HG02938 (cell line): ENCODE measurements at regions not wholly inside any gene's neighbourhood (a gene's known extent, or its start where the extent isn't known, plus 50 kb on each side); places are given as distances from the start of the nearest gene placed in this dataset.
"Not testable (repeated sequence)": the region's sequence is repeated elsewhere in the genome, so short reads cannot be mapped to it uniquely, and the experiment has no call there.

Experiments used
- ATAC-seq: cut with Tn5 transposase; IDR thresholded peaks from one replicate; pipeline ENCODE4 v1.9.1; 2021; ENCODE audit warnings: mild to moderate bottlenecking, moderate library complexity; ENCODE audit not compliant: unreplicated experiment

DNA sequence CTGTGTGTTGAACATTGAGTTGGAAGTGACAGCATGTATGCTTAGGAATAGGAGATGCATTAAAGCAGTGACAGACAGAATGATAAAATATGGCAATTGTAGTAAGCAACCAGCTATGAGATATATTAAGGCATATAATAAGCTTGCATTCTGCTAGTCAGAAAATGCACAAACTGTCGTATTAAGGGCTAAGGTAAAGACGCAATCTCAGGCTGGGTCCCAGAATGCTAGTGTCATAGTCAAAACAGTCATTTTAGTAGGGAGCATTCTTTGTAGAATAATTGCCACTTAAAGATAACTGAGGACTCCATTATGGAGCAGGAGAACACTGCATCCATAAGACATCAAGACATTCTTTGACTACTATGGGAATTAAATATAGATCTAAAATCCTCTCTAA is 1369.7 kb upstream of the C9orf72 start:
- ATAC-seq = no peak

GRCh38 chr9:28946648-28947047 is 1373.4 kb upstream of the C9orf72 start:
- no peak for ATAC-seq

- ATAC-seq = no peak
Observed at GRCh38 chr9:28951945-28952344, 1378.7 kb upstream of the C9orf72 start.

DNA sequence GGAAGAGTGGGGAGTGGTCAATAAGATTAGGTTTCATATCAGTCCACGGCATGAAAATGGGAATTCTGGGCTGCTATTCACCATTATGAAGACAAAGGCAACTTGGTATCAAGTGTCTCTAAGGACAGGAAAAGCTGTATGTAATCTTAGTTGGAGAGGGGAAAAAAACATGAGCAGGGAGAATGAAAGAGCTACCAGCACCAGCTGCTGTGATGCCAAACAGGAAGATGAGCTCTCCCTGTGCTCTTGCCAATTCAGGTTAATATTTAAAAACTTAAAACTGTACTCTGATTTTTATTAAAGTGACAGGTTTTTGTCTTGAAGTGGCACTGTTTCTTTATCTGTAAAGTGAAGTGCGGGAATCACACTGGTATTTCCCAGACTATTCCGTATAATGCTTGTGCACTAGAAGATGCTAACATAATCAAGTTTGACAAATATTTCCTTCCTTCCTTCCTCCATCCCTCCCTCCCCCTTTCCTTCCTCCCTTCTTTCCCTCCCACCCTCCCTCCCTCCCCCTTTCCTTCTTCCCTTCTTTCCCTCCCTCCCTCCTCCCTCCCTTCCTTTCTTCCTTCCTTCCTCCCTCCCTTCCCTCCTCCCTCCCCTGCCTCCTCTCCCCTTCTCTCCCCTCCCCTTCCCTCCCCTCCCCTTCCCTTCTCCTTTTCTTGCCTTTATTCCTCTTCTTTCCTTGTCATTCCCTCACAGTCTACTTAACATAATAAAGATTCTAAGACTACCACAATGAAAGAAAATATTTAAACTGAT is 1383.0 kb upstream of the C9orf72 start:
- ATAC-seq = no peak

DNA sequence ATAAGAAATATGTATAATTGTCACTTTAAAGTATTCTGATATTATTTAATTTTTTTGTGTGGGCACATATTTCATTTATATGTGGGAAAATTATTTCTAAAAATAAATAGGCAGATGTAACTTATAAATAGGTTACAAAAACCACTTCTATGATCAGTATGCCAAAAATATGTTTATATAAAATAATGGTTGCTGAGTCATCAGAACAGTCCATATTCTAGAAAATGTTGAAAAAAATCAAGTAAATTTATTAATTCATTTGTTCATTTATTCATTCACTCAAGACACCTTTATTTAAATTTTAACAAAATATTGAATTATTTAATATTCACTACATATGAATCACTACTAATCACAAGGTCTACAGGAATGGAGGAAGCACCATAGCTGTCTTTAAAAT is 1387.3 kb upstream of the C9orf72 start:
- no peak for ATAC-seq

DNA sequence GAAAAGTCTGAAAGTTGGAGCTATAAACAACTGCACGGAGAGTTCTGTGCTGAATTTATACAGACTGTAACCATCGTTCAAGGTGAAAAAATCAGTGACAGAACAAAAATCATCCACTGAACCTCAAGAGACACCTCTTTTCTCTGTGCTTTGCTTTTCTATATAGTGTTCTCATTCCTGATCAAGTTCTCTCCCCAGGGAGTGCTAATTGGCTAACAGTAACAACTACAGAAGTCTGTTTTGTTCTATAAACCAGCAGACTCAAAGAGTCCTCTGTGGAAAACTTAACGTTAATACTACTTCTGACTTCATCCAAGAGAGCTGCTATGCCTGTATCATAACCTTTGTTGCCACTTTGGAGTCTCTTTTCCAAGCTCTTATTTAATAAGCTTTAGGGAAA is 1388.3 kb upstream of the C9orf72 start:
- no peak for ATAC-seq

- no peak for ATAC-seq
Observed at GRCh38 chr9:28967226-28967625, 1393.9 kb upstream of the C9orf72 start.

- ATAC-seq = no peak
Observed at GRCh38 chr9:28970241-28970654, 1397.0 kb upstream of the C9orf72 start.

GRCh38 chr9:28971881-28972280 is 1398.6 kb upstream of the C9orf72 start:
- no peak for ATAC-seq

DNA sequence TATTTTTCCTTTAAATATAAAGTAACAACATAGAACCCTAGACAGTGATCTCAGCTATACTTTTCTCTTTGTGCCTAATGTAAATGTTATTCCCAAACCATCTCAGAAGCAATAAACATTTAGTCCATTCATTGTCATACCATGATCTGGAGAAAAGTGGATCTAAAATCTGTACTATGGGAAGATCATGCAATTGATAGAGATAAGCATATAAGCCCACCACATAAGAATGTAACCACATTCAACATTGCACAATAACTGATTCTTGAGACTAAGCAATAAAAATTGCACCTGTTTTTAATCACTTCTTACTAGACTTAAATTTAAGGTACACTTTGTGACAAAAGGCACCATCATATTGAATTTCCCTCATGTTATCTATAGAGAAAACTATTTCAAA is 1403.0 kb upstream of the C9orf72 start:
- ATAC-seq = no peak

- no peak for ATAC-seq
Observed at GRCh38 chr9:28976684-28977083, 1403.4 kb upstream of the C9orf72 start.

DNA sequence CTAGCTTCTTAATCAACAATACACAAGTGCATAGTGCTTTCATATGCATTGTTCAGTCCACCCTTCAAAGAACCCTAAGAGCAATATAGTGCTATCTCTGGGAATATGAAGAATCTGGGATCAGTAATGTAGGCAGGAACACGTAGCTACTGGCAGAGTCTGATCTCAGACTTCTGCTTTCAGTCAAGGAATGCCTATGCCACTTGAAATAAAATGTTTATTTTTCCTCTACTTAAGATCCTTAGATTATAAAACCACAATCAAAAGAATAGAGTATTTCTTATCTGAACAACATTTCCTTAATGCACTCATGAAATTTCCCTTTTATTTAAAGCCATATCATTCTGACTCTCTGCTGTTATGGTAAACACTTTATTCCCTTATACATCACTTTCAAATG is 1407.8 kb upstream of the C9orf72 start:
- no peak for ATAC-seq

DNA sequence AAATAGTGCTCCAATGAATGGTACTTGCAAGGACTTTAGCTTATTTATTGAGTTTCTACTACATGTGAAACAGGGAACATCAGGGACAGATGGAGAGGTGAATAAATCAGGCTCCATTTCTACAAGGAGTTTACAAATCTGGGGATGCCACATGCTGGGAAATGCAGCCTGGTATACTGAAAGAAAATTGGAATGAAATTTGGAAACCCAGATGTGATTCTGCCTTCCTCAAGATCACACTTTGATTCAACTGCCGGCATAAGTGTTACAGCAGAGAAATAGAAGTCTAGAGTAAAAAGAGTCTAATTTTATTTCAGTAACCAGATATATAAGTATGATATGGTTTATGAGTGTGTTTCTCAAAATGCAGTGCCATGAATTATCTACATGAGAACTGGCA is 1408.4 kb upstream of the C9orf72 start:
- no peak for ATAC-seq

- no peak for ATAC-seq
Observed at GRCh38 chr9:28984016-28984415, 1410.7 kb upstream of the C9orf72 start.

DNA sequence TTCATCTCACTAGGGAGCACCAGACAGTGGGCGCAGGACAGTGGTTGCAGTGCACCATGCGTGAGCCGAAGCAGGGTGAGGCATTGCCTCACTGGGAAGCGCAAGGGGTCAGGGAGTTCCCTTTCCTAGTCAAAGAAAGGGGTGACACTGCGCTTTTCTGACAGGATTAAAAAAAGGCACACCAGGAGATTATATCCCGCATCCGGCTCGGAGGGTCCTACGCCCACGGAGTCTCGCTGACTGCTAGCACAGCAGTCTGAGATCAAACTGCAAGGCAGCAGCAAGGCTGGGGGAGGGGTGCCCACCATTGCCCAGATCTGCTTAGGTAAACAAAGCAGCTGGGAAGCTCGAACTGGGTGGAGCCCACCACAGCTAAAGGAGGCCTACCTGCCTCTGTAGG is 1416.7 kb upstream of the C9orf72 start:
- not testable (repeated sequence) for ATAC-seq

DNA sequence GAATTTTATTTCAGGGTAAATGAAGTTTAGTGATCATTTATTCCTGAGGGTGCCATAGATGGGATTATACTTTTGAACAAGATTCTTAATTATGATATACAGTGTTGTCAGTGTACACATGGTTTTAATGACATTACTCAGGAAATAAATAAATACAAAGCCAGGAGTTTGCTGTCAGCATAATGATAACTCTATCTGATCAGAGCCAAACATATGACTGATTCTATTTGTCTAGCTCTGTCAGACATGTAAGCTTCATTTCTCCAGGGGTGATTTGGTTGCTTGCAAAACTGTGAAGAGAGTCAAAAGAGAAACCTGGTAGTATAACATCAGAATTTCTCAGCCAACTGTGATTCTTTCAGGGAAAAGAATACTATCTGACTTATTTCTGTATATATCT is 1425.8 kb upstream of the C9orf72 start:
- no peak for ATAC-seq

GRCh38 chr9:28999806-29000205 is 1426.5 kb upstream of the C9orf72 start:
- no peak for ATAC-seq

GRCh38 chr9:29001006-29001405 is 1427.7 kb upstream of the C9orf72 start:
- ATAC-seq = no peak

DNA sequence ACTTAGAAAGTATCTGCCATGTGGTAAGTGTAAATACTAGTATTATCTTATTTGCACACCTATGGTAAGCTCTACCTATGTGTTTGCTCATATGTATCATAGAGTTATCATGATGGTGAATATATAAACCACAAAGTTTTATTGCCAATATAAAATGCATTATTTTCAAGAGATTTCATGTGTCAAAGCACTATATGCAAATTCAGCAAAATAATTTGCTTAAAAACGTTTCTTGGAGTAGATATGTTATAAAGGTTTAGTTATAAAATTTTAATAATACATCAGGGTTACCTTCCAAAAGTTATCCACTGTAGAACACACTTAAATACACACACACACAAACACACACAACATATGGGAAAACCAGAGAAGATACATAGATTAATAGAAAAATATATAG is 1431.7 kb upstream of the C9orf72 start:
- no peak for ATAC-seq

DNA sequence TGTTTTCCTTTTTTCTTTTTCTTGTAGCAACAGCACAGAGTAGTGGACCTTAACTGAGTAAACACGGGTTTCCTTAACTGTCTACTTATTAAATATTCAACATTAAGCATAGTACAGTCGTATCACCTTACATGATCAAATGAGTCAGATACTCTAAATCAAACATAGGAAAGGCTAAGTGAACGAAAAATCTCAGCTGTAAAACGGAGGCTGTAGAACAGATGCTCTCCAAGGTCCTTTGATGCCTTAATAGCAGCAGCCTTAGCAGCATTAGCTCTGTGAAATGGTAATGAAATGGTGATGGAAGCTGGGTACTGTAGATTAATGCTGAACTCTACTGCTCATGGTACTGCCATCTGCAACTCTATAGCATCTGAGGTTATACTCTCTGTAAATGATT is 1433.3 kb upstream of the C9orf72 start:
- ATAC-seq = no peak

DNA sequence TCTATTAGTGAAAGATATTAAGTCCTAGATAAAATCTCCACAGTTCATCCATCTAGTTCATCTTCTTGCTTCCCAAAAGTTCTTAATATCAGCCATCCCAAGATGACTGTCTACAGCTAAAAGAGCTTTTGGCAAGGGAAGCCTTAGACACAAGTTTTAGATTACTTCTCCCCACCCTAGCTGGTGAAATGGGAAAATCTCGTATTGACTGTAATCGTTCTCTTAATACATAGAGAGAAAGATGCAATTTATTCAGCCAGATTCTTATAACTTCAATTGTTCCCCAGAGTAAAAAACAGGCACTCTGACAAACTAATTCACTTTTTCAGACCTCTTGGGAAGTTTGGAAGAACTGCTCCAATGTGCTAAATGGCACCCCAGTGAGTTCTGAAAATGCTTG is 1439.6 kb upstream of the C9orf72 start:
- no peak for ATAC-seq

DNA sequence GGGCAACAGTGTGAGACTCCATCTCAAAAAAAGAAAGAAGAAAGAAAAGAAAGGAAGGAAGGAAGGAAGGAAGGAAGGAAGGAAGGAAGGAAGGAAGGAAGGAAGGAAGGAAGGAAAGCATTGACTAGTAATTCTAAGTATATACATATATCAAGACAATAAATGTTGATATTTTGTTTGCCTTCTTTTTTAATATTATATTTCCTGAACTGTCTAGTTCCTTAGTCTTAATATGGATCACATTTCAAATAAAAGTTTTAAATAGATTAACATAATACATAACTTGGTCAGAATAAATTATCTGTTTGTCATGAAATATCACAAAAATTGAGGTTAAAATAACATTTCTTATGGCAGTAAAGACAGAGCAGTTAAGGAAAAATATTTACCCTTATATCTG is 1448.4 kb upstream of the C9orf72 start:
- ATAC-seq = no peak

DNA sequence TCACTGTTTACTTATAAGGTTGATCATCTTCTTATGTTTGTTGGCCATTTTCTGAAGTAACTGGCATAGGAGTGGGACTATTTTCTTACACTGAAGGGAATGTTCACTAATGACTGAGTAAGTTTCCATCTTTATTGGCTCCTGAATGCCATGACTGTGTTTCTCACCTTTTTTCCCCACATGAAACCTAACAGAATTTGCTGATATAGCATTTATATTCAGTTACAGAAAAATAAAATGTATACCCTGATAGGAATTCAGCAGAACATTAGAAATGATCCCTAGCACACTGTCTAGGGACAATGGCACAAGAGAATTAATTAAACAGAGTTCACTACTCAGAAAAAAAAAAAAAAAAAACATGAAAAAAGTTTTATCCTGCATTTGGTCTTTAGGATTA is 1465.1 kb upstream of the C9orf72 start:
- ATAC-seq = no peak
